NK-92 treated with Interleukin-12 subunit alpha and Interleukin-12 subunit beta, amount 100 ng/mL, for 24 hours (cell line): ENCODE measurements at regions not wholly inside any gene's neighbourhood (a gene's known extent, or its start where the extent isn't known, plus 50 kb on each side); places are given as distances from the start of the nearest gene placed in this dataset.

Experiments
- DNase-seq: peaks from one replicate; lab custom pipeline; 2025; lab: John Stamatoyannopoulos, UW

DNA sequence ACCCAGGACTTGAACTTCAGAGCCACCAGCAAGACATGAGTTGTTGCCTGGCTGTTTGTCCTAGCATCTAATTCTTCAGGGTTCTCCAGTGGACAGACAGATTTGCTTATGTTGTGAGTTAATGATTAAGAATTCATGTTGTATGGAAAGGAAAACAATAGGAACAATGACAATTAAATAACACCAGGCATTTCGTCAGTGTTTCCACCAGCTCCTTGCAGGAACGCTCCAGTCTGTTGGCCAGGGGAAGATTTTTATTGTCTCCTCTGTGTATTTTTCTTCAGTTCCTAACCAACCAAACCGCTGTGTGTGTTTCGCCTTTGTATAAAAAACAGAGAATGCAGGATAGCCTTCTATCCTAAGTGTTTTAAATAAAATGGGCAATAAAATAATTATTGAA lies 64.4 kb upstream of the PTGFR start:
- no peak for DNase-seq

DNA sequence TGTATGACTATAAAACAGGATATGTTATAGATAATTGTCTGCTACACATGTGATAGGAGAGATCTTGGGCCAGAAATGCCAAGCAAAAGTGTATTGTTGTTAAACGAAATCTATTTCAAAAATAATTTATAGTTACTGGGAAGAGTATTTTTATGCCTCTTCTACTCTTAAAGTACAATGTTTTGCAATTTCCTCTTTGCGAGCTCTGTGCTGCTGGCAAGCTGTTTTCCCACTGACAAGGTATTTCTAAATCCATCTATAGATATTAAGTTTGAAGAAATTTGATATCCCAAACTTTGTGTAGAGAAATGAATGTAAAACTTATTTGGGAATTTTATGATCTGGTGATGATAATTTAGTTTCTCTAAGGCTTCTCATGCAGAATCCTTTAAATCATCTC lies 63.3 kb upstream of the PTGFR start:
- no peak for DNase-seq

DNA sequence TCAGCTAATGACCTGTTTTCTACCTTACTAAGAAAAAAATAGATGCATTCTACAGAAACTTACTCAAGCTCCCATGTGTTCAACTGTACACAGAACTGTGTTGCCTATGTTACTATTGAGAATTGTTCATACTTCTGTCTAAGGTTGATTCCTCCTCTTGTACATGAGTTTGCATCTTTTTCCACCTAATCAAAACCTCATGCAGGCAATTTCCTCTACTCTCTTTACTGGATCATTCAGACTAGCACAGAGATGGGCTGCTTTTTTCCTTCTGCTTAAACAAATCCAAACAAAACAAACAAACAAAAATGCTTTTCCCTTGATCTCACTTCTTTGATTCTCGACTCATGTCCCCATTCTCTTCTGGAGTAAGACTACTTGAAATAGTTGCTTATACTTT lies 58.8 kb upstream of the PTGFR start:
- no peak for DNase-seq

DNA sequence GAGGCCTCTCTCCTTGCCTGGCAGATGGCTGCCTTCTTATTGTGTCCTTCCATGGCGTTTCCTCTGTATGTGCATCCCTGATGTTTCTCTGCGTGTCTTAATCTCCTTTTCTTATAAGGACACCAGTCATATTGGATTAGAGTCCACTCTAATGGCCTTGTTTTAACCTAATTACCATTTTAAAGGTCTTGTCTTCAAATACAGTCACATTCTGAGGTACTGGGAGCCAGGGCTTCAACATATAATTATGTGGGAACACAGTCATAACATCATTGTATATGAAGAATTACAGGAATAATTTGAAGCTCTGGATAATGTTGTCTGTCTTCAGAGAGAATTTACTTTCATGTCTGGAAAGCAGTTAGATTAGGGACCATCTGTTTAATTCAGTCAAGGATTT lies 56.4 kb upstream of the PTGFR start:
- no peak for DNase-seq

DNA sequence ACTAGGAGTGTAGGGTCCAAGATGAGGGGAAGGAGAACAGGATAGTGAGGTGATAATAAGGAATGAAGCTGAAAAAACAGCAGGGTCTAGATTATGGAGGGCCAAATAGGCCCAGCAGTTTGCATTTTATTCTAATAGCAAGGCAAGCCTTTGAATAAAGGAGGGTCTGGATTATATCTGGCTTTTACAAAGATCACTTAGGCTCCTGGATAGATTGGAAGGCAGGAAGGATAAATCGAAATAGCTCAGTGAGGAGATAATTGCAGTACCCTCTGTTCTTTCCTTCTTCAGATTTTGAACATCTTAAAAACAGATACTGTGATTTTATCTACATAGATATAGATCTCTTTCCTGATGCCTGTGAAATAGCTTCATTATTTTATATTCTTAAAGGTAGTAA lies 53.8 kb upstream of the PTGFR start:
- no peak for DNase-seq

DNA sequence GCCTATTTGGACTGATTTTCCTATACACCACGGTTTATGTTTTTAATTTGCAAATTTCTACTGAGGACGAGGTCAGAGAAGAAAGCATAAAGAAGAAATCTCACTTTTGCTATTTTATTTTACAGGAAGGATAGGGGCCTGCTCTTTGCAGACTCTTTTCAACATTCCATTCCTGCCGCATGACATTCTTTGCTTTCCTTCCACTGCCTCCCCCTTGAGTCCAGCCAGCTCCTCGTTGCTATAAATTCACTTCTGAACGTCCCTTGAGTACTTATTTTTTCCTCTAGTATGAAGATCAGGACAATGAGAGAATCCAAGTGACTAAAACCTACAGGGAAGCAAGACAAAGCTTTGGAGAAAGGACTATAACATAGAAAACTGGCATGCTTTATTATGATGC lies 53.4 kb upstream of the PTGFR start:
- DNase-seq: no peak

DNA sequence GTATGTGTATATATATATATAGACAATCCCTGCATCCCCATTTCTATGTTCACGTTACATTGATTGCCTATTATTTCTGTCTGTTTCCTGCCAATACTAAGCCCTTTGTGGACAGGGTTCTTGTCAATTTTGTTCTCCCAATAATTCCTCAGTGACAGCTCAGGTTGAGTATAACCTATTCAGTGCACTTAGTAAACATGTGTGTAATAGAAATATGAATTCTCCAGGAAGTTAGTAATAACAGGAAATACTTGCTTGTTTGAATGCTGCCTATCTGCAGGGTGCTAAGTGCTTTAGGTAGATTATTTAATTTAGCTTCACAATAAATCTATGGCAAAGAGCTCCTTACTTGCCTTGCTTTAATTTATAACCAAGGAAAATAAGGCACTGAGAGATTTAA lies 52.8 kb upstream of the PTGFR start:
- no peak for DNase-seq

DNA sequence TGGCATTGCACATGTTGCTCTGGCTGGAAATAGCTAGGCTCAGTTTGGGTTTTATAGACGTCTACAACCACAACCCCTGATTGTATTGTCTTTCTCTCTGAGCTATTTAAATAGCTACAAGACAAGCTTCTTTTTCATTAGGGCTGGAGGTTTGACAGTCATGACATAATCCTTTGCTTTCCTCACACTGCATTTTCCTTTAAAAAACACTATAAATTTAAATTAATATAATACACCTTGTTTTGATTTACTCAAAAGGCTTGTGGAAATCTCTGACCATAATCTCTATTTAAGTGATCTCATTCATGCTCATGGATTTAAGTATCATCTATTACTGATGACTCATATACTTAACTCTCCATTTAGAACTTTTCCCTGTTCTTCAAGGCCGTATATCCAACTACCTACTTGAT lies 50.4 kb upstream of the PTGFR start:
- DNase-seq: no peak
